ENCODE measurements at regions not wholly inside any gene's neighbourhood (a gene's known extent, or its start where the extent isn't known, plus 50 kb on each side); places are given as distances from the start of the nearest gene placed in this dataset.

GRCh38 chr14:39939023-39939422 lies 506.8 kb upstream of the FBXO33 start:
- DNase-seq = no peak

GRCh38 chr14:39912192-39913100 lies 480.2 kb upstream of the FBXO33 start:
- no peak for DNase-seq

GRCh38 chr14:39897657-39898056 lies 465.4 kb upstream of the FBXO33 start:
- no peak for DNase-seq

- DNase-seq = no peak
Measured at GRCh38 chr14:39890026-39890425, 457.8 kb upstream of the FBXO33 start.

GRCh38 chr14:39884091-39884490 lies 451.9 kb upstream of the FBXO33 start:
- DNase-seq = no peak

- DNase-seq = no peak
Measured at GRCh38 chr14:39880965-39881364, 448.7 kb upstream of the FBXO33 start.

- no peak for DNase-seq
Measured at GRCh38 chr14:39880106-39880695, 448.0 kb upstream of the FBXO33 start.

GRCh38 chr14:39877577-39878190 lies 445.5 kb upstream of the FBXO33 start:
- no peak for DNase-seq

GRCh38 chr14:39876916-39877315 lies 444.7 kb upstream of the FBXO33 start:
- no peak for DNase-seq

- DNase-seq = no peak
Measured at GRCh38 chr14:39875028-39875427, 442.8 kb upstream of the FBXO33 start.

- DNase-seq = no peak
Measured at GRCh38 chr14:39873791-39874190, 441.6 kb upstream of the FBXO33 start.

GRCh38 chr14:39868949-39869348 lies 436.7 kb upstream of the FBXO33 start:
- no peak for DNase-seq

GRCh38 chr14:39868251-39868650 lies 436.0 kb upstream of the FBXO33 start:
- no peak for DNase-seq

GRCh38 chr14:39863441-39863840 lies 431.2 kb upstream of the FBXO33 start:
- DNase-seq = no peak

- DNase-seq = no peak
Measured at GRCh38 chr14:39861696-39862095, 429.5 kb upstream of the FBXO33 start.

- no peak for DNase-seq
Measured at GRCh38 chr14:39861229-39861600, 429.0 kb upstream of the FBXO33 start.

- DNase-seq = no peak
Measured at GRCh38 chr14:39860596-39861228, 428.5 kb upstream of the FBXO33 start.

GRCh38 chr14:39859314-39859713 lies 427.1 kb upstream of the FBXO33 start:
- no peak for DNase-seq

- DNase-seq = no peak
Measured at GRCh38 chr14:39857376-39858055, 425.3 kb upstream of the FBXO33 start.

GRCh38 chr14:39853441-39853840 lies 421.2 kb upstream of the FBXO33 start:
- no peak for DNase-seq

GRCh38 chr14:39851202-39851601 lies 419.0 kb upstream of the FBXO33 start:
- DNase-seq = no peak

- DNase-seq = no peak
Measured at GRCh38 chr14:39847852-39848251, 415.6 kb upstream of the FBXO33 start.

- no peak for DNase-seq
Measured at GRCh38 chr14:39847194-39847593, 415.0 kb upstream of the FBXO33 start.
